ENCODE measurements at regions not wholly inside any gene's neighbourhood (a gene's known extent, or its start where the extent isn't known, plus 50 kb on each side); places are given as distances from the start of the nearest gene placed in this dataset.

DNA sequence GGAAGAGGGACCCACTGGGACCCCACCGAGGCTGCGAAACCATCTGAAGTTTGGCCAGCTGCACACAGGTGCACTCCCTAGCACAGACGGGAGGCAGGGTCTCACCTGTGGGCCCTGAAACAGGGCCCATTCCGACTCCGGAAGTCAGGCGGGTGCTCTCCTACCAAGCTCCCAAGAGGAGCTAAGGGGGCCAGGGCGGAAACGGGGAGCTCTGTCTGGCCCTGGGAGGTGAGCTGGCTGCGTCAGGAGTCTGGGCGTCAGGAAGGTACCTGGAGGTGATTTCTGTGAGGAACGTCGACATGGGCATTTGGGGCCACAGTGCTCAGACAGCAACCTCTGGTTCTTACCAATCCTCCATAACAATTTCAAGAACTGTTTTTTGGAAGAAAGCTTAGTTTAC lies 411.7 kb downstream of the TCERG1L start:
- no peak for DNase-seq (ENCODE audit: low read depth, low spot score)
- ChIA-PET CTCF (no interaction called here), POLR2A (no interaction called here)

GRCh38 chr10:130900441-130901160 lies 410.9 kb downstream of the TCERG1L start:
- CTCF ChIA-PET, result no interaction called here
- POLR2A ChIA-PET, result no interaction called here
- no peak overlapping the region for H3K4me3 ChIP-seq (ENCODE audit: low read depth, low read length)
- DNase-seq (ENCODE audit: low read depth, low spot score), result no peak
- TF ChIP-seq CTCF (IDR thresholded peaks at IDR 0.05; ENCODE audit: insufficient read depth, low read length, missing control alignments), result no peak

More for the DNA sequence above, 411.7 kb downstream of the TCERG1L start:
- no peak for TF ChIP-seq CTCF (IDR thresholded peaks at IDR 0.05; ENCODE audit: insufficient read depth, low read length, missing control alignments)
- H3K4me3 ChIP-seq (ENCODE audit: low read depth, low read length), result no peak overlapping the region

DNA sequence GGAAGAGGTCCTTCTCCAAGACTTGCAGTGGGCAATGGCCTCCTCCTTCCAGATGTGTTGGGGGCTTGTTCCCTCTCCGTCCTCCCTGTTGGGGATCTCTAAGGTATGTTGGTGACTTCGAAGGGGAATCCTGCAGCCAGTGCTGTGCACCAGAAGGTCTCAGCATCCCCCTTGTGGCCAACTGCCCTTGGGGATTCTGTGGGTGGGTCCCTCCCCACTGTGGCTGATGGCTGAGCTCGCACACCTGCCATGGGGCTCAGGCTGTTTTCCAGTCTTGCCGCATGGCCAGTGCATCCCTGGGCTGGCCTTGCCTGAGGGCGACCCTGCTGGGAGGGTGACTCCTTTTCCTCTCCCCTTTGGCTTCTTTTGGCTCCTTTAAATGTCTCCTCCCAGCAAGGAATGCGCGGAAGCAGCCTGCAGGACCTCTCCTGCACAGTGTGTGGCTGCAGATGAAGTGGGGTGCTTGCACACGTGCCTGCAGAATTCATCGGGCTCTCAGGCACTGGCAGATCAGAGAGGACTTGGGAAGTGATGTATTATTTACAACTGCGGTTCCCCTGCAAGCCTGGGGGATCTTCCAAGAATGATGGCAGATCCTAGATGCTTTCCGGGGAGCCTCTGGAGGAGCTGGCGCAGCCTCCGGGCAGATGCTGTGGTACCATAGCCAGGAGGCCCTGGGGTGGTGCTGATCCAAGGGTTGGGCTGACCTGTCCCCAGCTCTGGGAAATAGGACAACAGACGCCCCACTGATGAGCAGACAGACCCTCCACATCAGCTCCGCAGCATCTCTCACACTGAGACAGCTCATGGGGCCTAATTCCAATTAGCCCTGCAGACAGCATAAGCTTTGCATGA lies 410.0 kb downstream of the TCERG1L start:
- POLR2A ChIA-PET, result no interaction called here
- TF ChIP-seq CTCF (IDR thresholded peaks at IDR 0.05; ENCODE audit: insufficient read depth, low read length, missing control alignments), result no peak
- CTCF ChIA-PET, result no interaction called here

DNA sequence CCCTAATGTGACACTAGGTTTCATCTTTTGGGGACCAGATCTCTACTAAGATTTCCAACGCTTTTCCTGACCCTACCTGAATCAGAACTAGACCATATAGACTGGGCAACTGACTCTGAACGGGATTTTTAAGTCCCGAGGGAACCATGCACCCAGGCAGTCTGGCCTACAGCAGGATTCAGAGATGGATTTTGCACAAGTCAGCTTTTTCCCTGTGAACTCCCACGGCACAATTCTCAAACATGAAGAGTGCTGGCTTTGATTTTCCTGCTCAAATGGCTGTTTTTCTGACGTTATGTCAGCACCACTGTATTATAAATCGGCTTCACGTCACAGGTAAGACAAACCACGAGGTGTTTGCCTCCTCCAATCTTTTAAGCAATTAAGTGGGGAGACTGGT lies 409.1 kb downstream of the TCERG1L start:
- CTCF ChIA-PET, result no interaction called here

More for the DNA sequence above, 410.0 kb downstream of the TCERG1L start:
- no peak overlapping the region for H3K4me3 ChIP-seq (ENCODE audit: low read depth, low read length)
- DNase-seq (ENCODE audit: low read depth, low spot score), result no peak

DNA sequence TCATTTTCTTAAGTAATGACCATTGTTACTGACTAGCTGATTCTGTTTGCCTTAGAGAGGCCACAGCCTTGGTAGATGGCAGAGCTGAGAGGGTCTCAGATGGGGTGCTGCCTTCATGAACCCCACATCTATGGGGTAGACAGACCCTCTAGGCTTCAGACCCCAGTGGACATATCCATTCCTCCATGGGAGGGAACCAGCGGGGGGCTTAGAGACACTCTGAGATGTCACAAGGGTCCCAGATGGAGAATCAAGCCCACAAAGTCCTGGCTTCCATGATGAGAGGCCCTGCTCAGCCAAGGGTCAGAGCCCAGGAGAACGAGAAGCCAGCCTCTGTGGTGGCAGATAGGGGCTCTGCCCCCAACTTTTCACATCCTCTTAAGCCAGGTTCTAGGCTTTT lies 408.6 kb downstream of the TCERG1L start:
- no peak overlapping the region for H3K4me3 ChIP-seq (ENCODE audit: low read depth, low read length)
- TF ChIP-seq CTCF (IDR thresholded peaks at IDR 0.05; ENCODE audit: insufficient read depth, low read length, missing control alignments), result no peak
- ChIA-PET CTCF (no interaction called here), POLR2A (no interaction called here)
- DNase-seq (ENCODE audit: low read depth, low spot score), result no peak

More for the DNA sequence above, 409.1 kb downstream of the TCERG1L start:
- POLR2A ChIA-PET, result no interaction called here
- no peak for DNase-seq (ENCODE audit: low read depth, low spot score)
- TF ChIP-seq CTCF (IDR thresholded peaks at IDR 0.05; ENCODE audit: insufficient read depth, low read length, missing control alignments), result no peak
- no peak overlapping the region for H3K4me3 ChIP-seq (ENCODE audit: low read depth, low read length)

DNA sequence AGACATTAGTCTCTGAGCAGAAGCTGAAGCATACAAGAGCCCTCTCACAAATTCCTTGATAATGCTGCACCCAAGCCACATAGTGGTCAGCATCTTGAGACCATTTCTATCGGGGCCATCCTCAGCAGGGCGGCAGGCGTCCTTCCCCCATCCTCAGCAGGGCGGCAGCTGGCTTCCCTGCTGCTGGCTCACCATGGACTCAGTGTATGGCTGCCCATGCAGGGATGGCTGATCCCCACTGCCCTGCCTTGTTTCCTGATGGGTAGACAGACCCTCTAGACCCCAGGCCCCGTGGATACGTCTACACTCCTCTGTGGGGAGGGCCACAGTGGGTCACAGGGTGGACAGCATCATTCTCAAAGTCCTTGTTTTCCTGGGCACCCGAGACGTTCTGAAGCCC lies 406.8 kb downstream of the TCERG1L start:
- no peak for TF ChIP-seq CTCF (IDR thresholded peaks at IDR 0.05; ENCODE audit: insufficient read depth, low read length, missing control alignments)
- DNase-seq (ENCODE audit: low read depth, low spot score), result no peak
- H3K4me3 ChIP-seq (ENCODE audit: low read depth, low read length), result no peak overlapping the region
- POLR2A ChIA-PET, result no interaction called here
- CTCF ChIA-PET, result no interaction called here
